HG03442 (cell line): ENCODE measurements at regions not wholly inside any gene's neighbourhood (a gene's known extent, or its start where the extent isn't known, plus 50 kb on each side); places are given as distances from the start of the nearest gene placed in this dataset.
"Not testable (repeated sequence)": the region's sequence is repeated elsewhere in the genome, so short reads cannot be mapped to it uniquely, and the experiment has no call there.

ENCODE experiments used
- ATAC-seq: cut with Tn5 transposase; IDR thresholded peaks from one replicate; pipeline ENCODE4 v1.9.1; 2021; ENCODE audit warnings: mild to moderate bottlenecking, moderate library complexity; ENCODE audit not compliant: unreplicated experiment

DNA sequence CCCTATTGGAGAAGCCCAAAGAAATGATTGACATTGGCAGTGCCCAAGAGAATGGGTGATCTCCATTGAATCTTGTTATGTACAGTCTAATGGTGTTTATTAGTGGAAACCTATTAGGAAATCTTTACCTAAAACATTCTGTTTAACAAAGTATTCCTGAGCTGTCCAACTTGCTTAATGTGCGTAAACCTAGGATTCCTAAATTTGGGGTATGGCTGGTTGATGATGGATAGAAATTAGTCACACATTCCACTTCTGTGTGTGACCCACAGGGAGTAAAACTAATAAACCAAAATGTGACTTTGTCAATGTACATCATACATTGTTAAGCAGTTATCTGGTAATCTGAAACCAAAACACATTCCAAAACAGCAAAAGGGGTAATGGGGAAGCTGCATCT, 761.3 kb downstream of the FSCB start:
- no peak for ATAC-seq

- ATAC-seq, result no peak
Observed at GRCh38 chr14:43735932-43736331, 771.2 kb downstream of the FSCB start.

DNA sequence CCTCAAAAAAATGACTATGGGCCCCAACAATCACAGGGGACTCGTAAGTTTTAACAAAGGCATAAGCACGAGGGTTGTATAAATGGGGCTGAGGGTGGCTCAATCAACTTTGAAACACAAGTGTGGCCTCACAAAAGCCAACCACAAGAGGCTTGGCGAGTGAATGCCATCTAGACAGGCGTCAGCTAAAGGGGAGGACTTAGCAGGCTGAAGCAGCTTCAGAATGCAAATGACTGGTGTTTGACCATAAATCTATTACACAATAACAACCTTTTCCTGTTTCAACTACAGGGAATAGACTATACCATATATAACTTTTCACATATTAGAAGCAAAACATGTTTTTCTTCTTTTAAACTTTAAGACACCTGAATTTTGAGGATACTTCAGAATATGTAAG, 777.9 kb downstream of the FSCB start:
- ATAC-seq, result no peak

DNA sequence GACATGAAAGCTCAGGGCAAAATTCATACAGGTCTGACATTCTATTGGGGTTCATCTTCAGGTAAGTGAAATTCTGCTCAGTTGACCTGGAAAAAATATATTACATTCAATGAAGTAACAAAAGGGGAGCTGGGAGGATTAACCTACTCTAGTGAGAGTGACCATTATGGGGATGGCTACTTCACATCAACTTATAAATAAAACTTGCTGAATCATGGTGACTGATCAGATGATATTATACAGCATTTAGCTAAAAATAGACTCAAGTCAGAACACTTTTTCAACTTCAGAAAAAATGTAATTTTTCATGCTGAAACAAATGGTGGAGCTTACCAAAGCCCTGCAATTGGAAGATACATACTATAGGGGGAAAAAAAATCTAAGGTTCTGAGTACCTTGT, 800.2 kb downstream of the FSCB start:
- ATAC-seq, result no peak

DNA sequence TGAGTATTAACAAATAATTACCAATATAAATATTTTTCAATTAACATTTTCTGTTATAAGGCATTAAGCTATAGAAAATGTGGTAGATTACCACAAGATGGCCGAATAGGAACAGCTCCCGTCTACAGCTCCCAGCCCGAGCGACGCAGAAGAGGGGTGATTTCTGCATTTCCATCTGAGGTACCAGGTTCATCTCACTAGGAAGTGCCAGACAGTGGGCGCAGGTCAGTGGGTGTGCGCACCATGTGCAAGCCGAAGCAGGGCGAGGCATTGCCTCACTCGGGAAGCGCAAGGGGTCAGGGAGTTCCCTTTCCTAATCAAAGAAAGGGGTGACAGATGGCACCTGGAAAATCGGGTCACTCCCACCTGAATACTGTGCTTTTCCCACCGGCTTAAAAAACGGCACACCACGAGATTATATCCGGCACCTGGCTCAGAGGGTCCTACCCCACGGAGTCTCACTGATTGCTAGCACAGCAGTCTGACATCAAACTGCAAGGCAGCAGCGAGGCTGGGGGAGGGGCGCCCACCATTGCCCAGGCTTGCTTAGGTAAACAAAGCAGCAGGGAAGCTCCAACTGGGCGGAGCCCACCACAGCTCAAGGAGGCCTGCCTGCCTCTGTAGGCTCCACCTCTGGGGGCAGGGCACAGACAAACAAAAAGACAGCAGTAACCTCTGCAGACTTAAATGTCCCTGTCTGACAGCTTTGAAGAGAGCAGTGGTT, 808.4 kb downstream of the FSCB start:
- not testable (repeated sequence) for ATAC-seq

DNA sequence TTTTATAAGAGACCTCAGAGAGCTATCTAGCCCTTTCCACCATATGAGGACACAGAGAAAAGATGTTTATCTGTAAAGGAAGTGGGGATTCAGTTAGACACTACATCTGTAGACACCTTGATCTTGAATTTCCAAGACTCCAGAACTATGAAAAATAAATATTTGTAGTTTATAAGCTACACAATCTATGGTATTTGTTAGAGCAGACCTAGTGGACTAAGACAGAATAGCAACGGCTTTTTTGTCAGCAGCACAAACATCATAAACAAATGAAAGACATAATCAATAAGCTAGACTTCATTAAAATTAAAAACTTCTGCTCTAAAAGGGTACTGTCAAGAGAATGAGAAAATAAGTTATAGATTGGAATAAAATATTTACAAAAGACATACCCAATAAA, 810.1 kb downstream of the FSCB start:
- no peak for ATAC-seq

DNA sequence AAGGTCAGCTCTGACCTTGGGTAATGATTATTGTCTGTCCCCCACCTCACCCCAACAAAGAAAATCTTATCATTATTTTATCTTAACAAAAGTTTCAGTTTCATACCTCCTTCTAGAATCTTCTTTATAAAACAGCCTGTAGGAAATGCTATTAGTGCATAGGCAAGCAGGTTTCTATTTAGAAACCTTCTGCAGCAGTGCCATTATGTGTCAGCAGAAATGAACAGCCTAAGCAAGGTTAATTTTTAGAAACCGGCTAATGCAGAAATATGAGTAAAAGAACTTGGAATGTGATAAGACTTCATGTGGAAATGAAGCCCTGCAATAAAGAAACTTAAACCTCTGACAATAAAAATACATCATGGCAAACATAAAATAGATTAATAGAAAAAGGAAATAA, 814.4 kb downstream of the FSCB start:
- no peak for ATAC-seq

DNA sequence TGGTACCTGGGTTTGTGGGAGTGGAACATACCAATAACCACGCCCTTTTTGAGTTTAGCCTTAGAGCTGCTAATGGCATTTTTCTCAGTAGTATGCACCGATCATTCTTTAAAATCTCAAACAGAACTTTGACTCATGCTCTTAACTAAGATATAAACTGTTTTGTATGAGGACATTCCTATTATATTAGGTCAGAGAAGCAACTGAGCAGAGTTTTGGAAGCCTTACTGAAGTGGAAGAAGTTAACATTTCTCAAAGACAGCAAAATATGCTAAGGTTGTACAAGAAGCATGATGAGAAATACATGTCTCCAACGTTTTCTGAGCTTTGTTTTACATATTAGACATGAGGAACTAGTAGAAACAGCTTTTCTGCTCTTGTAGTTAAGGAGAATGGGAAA, 819.2 kb downstream of the FSCB start:
- ATAC-seq, result no peak

- no peak for ATAC-seq
Observed at GRCh38 chr14:43677581-43677980, 829.5 kb downstream of the FSCB start.

GRCh38 chr14:43674273-43674672, 832.8 kb downstream of the FSCB start:
- ATAC-seq, result no peak

GRCh38 chr14:43671716-43672485, 835.2 kb downstream of the FSCB start:
- no peak for ATAC-seq

GRCh38 chr14:43669355-43669754, 837.7 kb downstream of the FSCB start:
- no peak for ATAC-seq

DNA sequence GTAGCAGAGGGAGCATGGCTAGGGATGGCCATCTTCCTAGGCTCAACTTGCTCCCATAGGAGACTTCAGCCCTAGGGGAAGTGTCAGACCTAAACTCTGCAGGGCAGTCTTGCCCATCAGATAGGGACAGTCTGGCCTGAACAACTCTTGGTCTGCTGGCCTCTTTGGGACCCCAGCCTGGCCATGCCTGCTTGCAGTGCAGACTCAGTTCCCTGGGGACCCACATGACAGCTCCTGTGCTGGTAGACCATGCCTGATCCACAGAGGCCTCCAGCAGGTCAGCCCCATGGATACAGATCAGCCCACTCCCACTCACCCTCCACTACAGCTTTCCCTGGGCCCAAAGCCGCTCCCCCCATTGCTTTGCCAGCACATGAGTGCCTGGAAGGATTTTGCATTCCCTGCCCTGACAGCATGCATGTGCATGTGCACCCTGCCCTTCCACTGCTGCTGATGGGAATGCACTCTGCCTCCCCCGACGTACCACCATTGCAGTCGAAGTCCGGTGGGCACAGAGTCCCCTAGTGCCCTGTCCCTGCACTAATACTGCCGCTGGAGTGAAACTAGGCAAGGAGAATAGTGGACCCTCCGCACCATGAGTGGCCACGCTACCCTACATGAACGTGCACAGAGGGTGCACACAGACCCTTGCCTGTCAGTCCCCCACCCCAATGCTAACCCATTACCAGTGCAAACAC, 841.4 kb downstream of the FSCB start:
- no peak for ATAC-seq

DNA sequence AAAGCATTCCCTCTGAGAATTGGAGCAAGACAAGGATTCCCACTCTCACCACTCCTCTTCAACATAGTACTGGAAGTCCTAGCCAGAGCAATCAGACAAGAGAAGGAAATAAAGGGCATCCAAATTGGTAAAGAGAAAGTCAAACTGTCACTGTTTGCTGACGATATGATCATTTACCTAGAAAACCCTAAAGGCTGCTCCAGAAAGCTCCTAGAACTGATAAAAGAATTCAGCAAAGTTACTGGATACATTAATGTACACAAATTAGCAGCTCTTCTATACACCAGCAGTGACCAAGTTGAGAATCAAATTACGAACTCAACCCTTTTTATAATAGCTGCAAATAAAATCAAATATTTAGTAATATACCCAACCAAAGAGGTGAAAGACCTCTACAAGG, 851.9 kb downstream of the FSCB start:
- ATAC-seq, result not testable (repeated sequence)

- no peak for ATAC-seq
Observed at GRCh38 chr14:43651896-43652295, 855.2 kb downstream of the FSCB start.

- no peak for ATAC-seq
Observed at GRCh38 chr14:43651185-43651787, 855.8 kb downstream of the FSCB start.

GRCh38 chr14:43649508-43649907, 857.6 kb downstream of the FSCB start:
- no peak for ATAC-seq

- ATAC-seq, result no peak
Observed at GRCh38 chr14:43647302-43647701, 859.8 kb downstream of the FSCB start.

DNA sequence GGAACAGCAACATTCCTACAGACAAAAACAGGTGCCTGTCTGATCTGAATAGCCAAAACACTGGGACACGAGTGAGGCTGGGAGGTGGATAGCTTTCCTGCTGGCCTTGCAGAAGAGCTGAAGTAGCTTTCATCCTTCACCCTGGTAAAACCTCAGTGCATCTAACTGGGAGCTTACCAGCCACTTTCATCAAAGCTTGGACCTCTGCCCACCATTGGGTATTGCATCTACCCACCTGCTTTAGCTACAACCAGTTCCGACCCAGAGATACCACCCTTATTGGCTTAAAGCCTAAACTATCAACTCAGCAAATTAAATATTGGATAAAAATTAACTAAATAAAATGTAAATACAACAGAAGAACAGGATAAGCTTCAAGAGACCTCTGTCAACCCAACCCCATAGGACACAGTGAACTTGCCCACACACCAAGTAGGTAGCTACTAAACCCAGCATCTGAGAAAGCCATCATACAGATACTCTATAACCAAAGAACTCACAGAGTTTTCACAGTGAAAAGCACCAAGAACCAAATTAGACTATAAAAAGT, 866.3 kb downstream of the FSCB start:
- no peak for ATAC-seq

DNA sequence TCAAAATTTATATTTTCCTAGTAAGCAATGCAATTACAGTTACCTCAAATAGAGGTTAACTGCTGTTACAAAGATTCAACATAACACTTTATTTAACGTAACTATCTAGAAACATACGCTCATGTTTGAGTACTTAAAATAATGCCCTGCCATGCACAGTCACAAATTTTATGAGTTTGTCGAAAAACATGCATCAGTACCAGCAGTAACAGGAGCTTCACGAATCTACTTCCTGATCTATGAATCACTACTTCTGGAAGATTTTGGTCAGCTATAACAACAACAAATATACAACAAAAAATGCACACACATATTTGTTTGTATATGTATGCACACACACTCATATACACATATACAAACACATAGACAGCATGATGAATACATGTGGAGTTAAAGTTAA, 881.8 kb downstream of the FSCB start:
- no peak for ATAC-seq

DNA sequence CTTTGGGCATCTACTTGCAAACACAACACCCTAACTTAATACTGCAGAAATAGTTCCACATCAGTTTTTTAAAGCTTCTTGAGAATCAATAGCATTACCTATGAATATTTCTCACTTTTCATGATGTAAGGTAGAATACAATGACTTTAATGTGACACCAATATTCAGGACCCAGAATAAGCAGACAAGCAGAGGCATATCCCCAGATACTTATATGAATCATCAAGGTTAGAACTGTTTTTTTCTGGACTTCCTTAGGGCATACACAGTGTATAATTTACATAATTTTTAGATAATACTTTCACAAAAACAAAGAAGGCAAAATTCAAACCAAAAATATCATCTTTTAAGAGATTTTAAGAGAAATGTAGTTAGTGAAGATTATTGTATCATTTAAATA, 885.8 kb downstream of the FSCB start:
- peak; percentile 79 for ATAC-seq
